ENCODE measurements at regions not wholly inside any gene's neighbourhood (a gene's known extent, or its start where the extent isn't known, plus 50 kb on each side); places are given as distances from the start of the nearest gene placed in this dataset.
"Not testable (repeated sequence)": the region's sequence is repeated elsewhere in the genome, so short reads cannot be mapped to it uniquely, and the experiment has no call there.

GRCh38 chrX:113988315-113988935 is 595.5 kb upstream of the HTR2C start:
- not testable (repeated sequence) for TF ChIP-seq ZNF136 (CRISPR knock-in tag; IDR thresholded peaks at IDR 0.05; ENCODE audit: low read depth); ZNF337 (CRISPR knock-in tag; IDR thresholded peaks at IDR 0.05; ENCODE audit: borderline replicate concordance, low read depth); ZBTB43 (CRISPR knock-in tag; conservative IDR thresholded peaks at IDR 0.05); DNMT3B (CRISPR knock-in tag; conservative IDR thresholded peaks at IDR 0.05); E2F5 (CRISPR knock-in tag; conservative IDR thresholded peaks at IDR 0.05); SMC3 (IDR thresholded peaks at IDR 0.05; ENCODE audit: low read length); NFIC (IDR thresholded peaks at IDR 0.05; ENCODE audit: low read length); EZH2 (conservative IDR thresholded peaks at IDR 0.05; ENCODE audit: low read depth, low read length); ZNF674 (CRISPR knock-in tag; IDR thresholded peaks at IDR 0.05; ENCODE audit: low read depth); NFIB (CRISPR knock-in tag; IDR thresholded peaks at IDR 0.05; ENCODE audit: borderline replicate concordance)
- TF ChIP-seq, protein P1, sequence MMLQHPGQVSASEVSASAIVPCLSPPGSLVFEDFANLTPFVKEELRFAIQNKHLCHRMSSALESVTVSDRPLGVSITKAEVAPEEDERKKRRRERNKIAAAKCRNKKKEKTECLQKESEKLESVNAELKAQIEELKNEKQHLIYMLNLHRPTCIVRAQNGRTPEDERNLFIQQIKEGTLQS (CRISPR knock-in tag; IDR thresholded peaks at IDR 0.05), result not testable (repeated sequence)
